Trophoblast cell (in vitro differentiated cells and primary cell): ENCODE measurements at regions not wholly inside any gene's neighbourhood (a gene's known extent, or its start where the extent isn't known, plus 50 kb on each side); places are given as distances from the start of the nearest gene placed in this dataset.

Experiments used
- DNase-seq, 2 donors: peaks; one replicate each; pipeline ENCODE4 v3.0.0-alpha.2; 2016
- H2AFZ ChIP-seq: 2 replicates; pipeline ENCODE4 v1.6.1; 2013; ENCODE audit warnings: low read length, moderate library complexity, mild to moderate bottlenecking; ENCODE audit not compliant: insufficient read depth, poor library complexity
- H2AK5ac ChIP-seq: 2 replicates; pipeline ENCODE4 v1.6.1; 2013; ENCODE audit warnings: mild to moderate bottlenecking, low read length
- H2BK120ac ChIP-seq: 2 replicates; pipeline ENCODE4 v1.6.1; 2013; ENCODE audit warnings: low read length, mild to moderate bottlenecking, moderate library complexity; ENCODE audit not compliant: insufficient read depth, poor library complexity
- H2BK12ac ChIP-seq: 2 replicates; pipeline ENCODE4 v1.6.1; 2013; ENCODE audit warnings: mild to moderate bottlenecking, low read length, moderate library complexity
- H2BK5ac ChIP-seq: 2 replicates; pipeline ENCODE4 v1.6.1; 2013; ENCODE audit warnings: low read length, low read depth, moderate library complexity, mild to moderate bottlenecking; ENCODE audit not compliant: poor library complexity
- H3K14ac ChIP-seq: 2 replicates; pipeline ENCODE4 v1.6.1; 2013; ENCODE audit warnings: mild to moderate bottlenecking, low read length
- H3K18ac ChIP-seq: 2 replicates; pipeline ENCODE4 v1.6.1; 2013; ENCODE audit warnings: mild to moderate bottlenecking, low read length
- H3K23ac ChIP-seq: 2 replicates; pipeline ENCODE4 v1.6.1; 2013; ENCODE audit warnings: low read length
- H3K27ac ChIP-seq: 2 replicates; pipeline ENCODE4 v1.5.1; 2013; ENCODE audit warnings: low read depth, mild to moderate bottlenecking, inconsistent platforms, low read length, moderate library complexity
- H3K27me3 ChIP-seq: 2 replicates; pipeline ENCODE4 v1.6.1; 2013; ENCODE audit warnings: inconsistent platforms, mild to moderate bottlenecking, low read length, moderate library complexity; ENCODE audit not compliant: insufficient read depth
- H3K36me3 ChIP-seq, 2 experiments: 1 replicate in 1 of 2; 2 replicates in 1 of 2; pipeline ENCODE4 v1.6.1; 2013; ENCODE audit warnings: low read length in 2 of 2, mild to moderate bottlenecking in 2 of 2, moderate library complexity in 1 of 2; ENCODE audit not compliant: insufficient read depth in 2 of 2, control insufficient read depth in 1 of 2
- H3K4ac ChIP-seq: 2 replicates; pipeline ENCODE4 v1.6.1; 2013; ENCODE audit warnings: low read depth, mild to moderate bottlenecking, low read length, moderate library complexity
- H3K4me1 ChIP-seq, 2 experiments: 1 replicate in 1 of 2; 2 replicates in 1 of 2; pipeline ENCODE4 v1.6.1; 2013; ENCODE audit warnings: low read length in 2 of 2, mild to moderate bottlenecking in 2 of 2, moderate library complexity in 1 of 2; ENCODE audit not compliant: insufficient read depth in 2 of 2, control insufficient read depth in 1 of 2
- H3K4me2 ChIP-seq: 2 replicates; pipeline ENCODE4 v1.6.1; 2013; ENCODE audit warnings: inconsistent platforms, mild to moderate bottlenecking, low read length, moderate library complexity
- H3K4me3 ChIP-seq: 2 replicates; pipeline ENCODE4 v1.5.1; 2013; ENCODE audit warnings: mild to moderate bottlenecking, low read depth, low read length, inconsistent platforms
- H3K79me1 ChIP-seq: one replicate; pipeline ENCODE4 v1.6.1; 2013; ENCODE audit warnings: low read length
- H3K79me2 ChIP-seq: 2 replicates; pipeline ENCODE4 v1.6.1; 2013; ENCODE audit warnings: low read length, mild to moderate bottlenecking; ENCODE audit not compliant: control insufficient read depth, insufficient read depth, poor library complexity
- H3K9ac ChIP-seq: 2 replicates; pipeline ENCODE4 v1.6.1; 2013; ENCODE audit warnings: mild to moderate bottlenecking, low read length
- H3K9me3 ChIP-seq: 2 replicates; pipeline ENCODE4 v1.6.1; 2013; ENCODE audit warnings: low read depth, mild to moderate bottlenecking, control low read depth, inconsistent platforms, low read length; ENCODE audit not compliant: insufficient read depth
- H4K12ac ChIP-seq: 2 replicates; pipeline ENCODE4 v1.6.1; 2013; ENCODE audit warnings: low read depth, mild to moderate bottlenecking, low read length, moderate library complexity
- H4K8ac ChIP-seq: 2 replicates; pipeline ENCODE4 v1.6.1; 2013; ENCODE audit warnings: low read depth, mild to moderate bottlenecking, low read length, moderate library complexity
- H4K91ac ChIP-seq: one replicate; pipeline ENCODE4 v1.6.1; 2013; ENCODE audit warnings: low read depth, mild to moderate bottlenecking, low read length, moderate library complexity
- WGBS: extraction: QIAGEN DNeasy Blood & Tissue Kit; methylation state at CpG from one replicate; pipeline ENCODE4 v1.1.7; 2013; ENCODE audit warnings: missing lambda C conversion rate; ENCODE audit not compliant: insufficient read length, insufficient coverage; ENCODE audit errors: extremely low coverage; 5-methylcytosine and 5-hydroxymethylcytosine counted together

DNA sequence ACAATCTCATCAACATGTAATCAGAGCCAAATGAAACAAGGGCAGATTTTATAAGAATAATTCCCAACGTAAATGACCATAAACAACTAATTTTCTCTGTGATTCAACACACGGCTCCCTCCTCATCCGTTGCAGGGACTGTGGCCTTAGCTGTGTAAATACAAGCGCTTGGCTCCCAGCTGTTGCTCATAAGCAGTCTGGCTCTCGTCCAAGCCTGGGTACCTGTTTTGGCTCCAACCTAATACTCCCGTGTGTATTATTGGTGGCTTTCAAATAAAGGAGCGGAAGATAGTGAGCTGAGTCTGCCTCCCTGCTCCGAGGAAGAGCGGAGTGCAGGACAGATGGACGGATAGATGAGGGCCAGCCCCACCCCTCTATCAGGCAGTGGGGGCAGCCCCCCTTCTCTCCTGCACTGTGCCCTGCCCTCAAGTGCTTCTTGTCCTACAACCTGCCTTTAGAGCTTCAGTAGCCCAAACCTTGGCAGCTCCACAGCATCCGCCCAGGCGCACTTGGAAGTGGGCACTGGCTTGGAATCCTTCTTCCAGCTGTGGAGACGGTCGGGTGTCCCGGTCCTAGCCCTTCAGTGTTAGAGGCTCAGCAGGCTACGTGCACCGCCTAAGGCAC lies 670.9 kb downstream of the BRD1 start:
- Histone ChIP-seq H3K79me1 (no peaks in the 10 kb centered on the region), H4K8ac (no peak overlapping the region), H3K4me3 (no peak overlapping the region), H3K14ac (no peak overlapping the region), H3K36me3 (no peaks in the 10 kb centered on the region), H4K12ac (no peak overlapping the region), H3K27me3 (no peaks in the 10 kb centered on the region), H2BK5ac (no peak overlapping the region), H4K91ac (no peak overlapping the region), H3K4me1 (peaks cover 5 to 6% of the 10 kb centered on the region in 2 experiments), H2BK120ac (no peak overlapping the region), H2AFZ (no peak overlapping the region), H3K18ac (no peak overlapping the region), H3K9me3 (peaks cover 1% of the 10 kb centered on the region), H3K23ac (no peak overlapping the region), H3K9ac (no peak overlapping the region), H3K27ac (no peak overlapping the region), H2AK5ac (no peak overlapping the region), H3K79me2 (no peaks in the 10 kb centered on the region), H2BK12ac (no peak overlapping the region), H3K4me2 (no peak overlapping the region), H3K4ac (no peak overlapping the region)
- DNase-seq, result no peak
- no CpG with 5 or more reads among the region's 17 CpGs for WGBS

DNA sequence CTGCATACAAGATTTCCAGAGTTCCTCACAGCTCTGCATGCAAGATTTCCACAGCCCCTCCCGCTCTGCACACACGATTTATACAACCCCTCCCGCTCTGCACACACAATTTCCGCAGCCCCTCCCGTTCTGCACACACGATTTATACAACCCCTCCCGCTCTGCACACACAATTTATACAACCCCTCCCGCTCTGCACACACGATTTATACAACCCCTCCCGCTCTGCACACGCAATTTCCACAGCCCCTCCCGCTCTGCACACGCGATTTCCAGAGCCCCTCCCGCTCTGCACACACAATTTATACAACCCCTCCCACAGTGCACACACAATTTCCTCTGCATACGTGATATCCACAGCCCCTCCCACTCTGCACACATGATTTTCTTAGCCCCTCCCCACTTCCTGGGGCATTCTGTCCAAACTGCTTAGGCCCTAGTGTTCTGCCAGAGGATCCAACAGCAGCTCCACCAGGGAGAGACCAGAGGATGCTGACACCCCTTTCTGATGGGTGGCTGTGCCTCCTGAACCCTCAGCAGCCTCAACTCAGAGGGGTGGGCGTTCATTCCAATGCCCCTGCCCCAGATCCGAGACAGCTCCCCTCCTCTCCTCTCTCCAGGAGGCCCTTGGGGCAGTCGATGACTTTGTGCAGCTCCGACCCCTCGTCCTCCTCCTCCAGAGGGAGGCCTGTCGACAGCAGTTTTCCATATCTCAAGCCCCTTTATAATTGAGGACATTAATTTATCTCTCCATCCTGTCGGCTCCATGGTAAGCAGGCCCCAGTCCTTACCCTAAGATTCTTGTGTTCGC lies 671.7 kb downstream of the BRD1 start:
- H3K4ac ChIP-seq, result no peak overlapping the region

DNA sequence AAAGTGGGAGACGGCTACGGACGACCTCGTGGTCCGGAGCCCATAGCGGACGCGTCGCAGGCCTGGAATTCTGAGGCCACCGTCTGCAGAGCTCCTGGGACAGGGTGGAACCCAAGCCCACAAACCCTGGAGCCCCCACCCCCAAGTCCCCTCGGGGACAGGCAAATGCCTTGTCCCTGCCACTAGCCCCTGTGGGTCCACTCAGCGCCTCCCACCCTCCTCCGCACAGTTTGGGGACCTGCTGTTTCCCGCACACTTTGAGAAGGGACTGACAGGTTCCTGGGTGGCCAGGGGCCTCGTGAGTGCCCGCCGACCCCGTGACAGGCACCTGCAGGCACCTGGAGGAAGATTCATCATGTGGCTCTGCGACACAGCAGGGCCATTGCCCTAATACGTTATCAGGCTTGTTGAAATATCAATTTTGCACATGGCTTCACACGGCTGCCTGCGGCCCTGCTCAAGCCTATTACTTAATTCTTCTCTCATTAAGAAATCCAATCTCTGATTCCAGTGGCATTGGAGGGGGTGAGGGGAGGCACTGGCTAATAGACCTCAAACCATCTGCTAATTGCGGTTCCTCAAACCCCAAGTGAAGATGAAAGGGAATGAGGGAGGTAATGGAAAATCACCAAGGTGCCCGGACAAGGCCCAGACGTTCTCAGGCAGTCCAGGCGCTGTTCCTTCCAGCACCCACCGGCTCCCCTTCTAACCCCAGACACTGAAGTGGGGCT lies 672.5 kb downstream of the BRD1 start:
- H4K8ac ChIP-seq, result no peak overlapping the region
- no peak overlapping the region for H2BK120ac ChIP-seq
- H4K91ac ChIP-seq, result no peak overlapping the region
- H3K23ac ChIP-seq, result no peak overlapping the region
- no peaks in the 10 kb centered on the region for H3K79me2 ChIP-seq
- H2BK12ac ChIP-seq, result no peak overlapping the region
- no peak for DNase-seq
- no peak overlapping the region for H3K4me3 ChIP-seq
- H3K4me1 ChIP-seq, result peaks cover 11 to 14% of the 10 kb centered on the region in 2 experiments
- no peak overlapping the region for H2AK5ac ChIP-seq
- H3K36me3 ChIP-seq, result no peaks in the 10 kb centered on the region
- H3K14ac ChIP-seq, result no peak overlapping the region
- H3K79me1 ChIP-seq, result no peaks in the 10 kb centered on the region
- H3K27me3 ChIP-seq, result no peaks in the 10 kb centered on the region
- no peak overlapping the region for H2BK5ac ChIP-seq
- no peak overlapping the region for H4K12ac ChIP-seq
- no peak overlapping the region for H2AFZ ChIP-seq
- H3K4me2 ChIP-seq, result no peak overlapping the region
- H3K18ac ChIP-seq, result no peak overlapping the region
- H3K27ac ChIP-seq, result no peak overlapping the region
- peaks cover 1% of the 10 kb centered on the region for H3K9me3 ChIP-seq
- WGBS, result no CpG with 5 or more reads among the region's 27 CpGs
- H3K4ac ChIP-seq, result no peak overlapping the region
- H3K9ac ChIP-seq, result no peak overlapping the region

More for the DNA sequence above, 671.7 kb downstream of the BRD1 start:
- no peak overlapping the region for H3K9ac ChIP-seq
- H3K36me3 ChIP-seq, result no peaks in the 10 kb centered on the region
- H4K8ac ChIP-seq, result no peak overlapping the region
- no peak overlapping the region for H3K27ac ChIP-seq
- H3K14ac ChIP-seq, result no peak overlapping the region
- no peak overlapping the region for H4K91ac ChIP-seq
- 100% methylated on average over 1 of the region's 24 CpGs for whole genome bisulfite sequencing
- no peak overlapping the region for H3K4me2 ChIP-seq
- no peak overlapping the region for H3K4me3 ChIP-seq
- H3K18ac ChIP-seq, result no peak overlapping the region
- H2BK120ac ChIP-seq, result no peak overlapping the region
- H2AFZ ChIP-seq, result no peak overlapping the region
- H3K9me3 ChIP-seq, result peaks cover 1% of the 10 kb centered on the region
- H4K12ac ChIP-seq, result no peak overlapping the region
- DNase-seq, result no peak
- no peak overlapping the region for H2BK5ac ChIP-seq
- H2BK12ac ChIP-seq, result no peak overlapping the region
- H3K79me1 ChIP-seq, result no peaks in the 10 kb centered on the region
- no peaks in the 10 kb centered on the region for H3K27me3 ChIP-seq
- no peak overlapping the region for H2AK5ac ChIP-seq
- no peaks in the 10 kb centered on the region for H3K79me2 ChIP-seq
- H3K23ac ChIP-seq, result no peak overlapping the region
- peaks cover 11 to 14% of the 10 kb centered on the region in 2 experiments for H3K4me1 ChIP-seq

DNA sequence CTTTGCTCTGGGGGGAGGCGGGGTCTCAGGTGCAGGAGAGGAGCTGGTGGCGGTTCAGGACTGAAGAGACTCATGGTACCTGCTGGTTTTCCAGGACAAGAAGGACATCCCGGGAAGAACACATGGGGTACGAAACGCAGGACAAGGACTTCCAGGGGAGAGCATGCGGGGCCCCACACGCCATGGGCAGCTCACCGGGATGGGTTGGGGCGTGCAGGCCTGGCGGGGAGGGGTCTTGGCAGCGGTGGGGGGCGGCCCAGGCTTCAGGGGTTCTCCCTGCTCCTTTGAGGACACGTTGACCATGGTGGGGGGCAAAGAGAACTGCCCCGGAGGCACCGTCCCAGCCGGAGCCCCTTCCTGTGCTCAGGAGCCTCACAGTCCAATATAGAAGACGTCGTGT lies 673.2 kb downstream of the BRD1 start:
- H2BK5ac ChIP-seq, result no peak overlapping the region
- no peak overlapping the region for H4K12ac ChIP-seq
- no peak overlapping the region for H3K4ac ChIP-seq
- H3K4me1 ChIP-seq, result peaks cover 14% of the 10 kb centered on the region in 2 experiments
- H3K14ac ChIP-seq, result no peak overlapping the region
- H3K9me3 ChIP-seq, result no peaks in the 10 kb centered on the region
- no peaks in the 10 kb centered on the region for H3K36me3 ChIP-seq
- no peak overlapping the region for H2AK5ac ChIP-seq
- H4K91ac ChIP-seq, result no peak overlapping the region
- no CpG with 5 or more reads among the region's 18 CpGs for WGBS
- no peak overlapping the region for H2BK120ac ChIP-seq
- H2BK12ac ChIP-seq, result no peak overlapping the region
- H3K4me3 ChIP-seq, result no peak overlapping the region
- no peak overlapping the region for H3K27ac ChIP-seq
- no peak overlapping the region for H4K8ac ChIP-seq
- no peaks in the 10 kb centered on the region for H3K27me3 ChIP-seq
- H3K18ac ChIP-seq, result no peak overlapping the region
- no peak overlapping the region for H3K4me2 ChIP-seq
- H3K79me1 ChIP-seq, result no peaks in the 10 kb centered on the region
- no peak for DNase-seq
- no peak overlapping the region for H3K23ac ChIP-seq
- no peak overlapping the region for H3K9ac ChIP-seq
- H2AFZ ChIP-seq, result no peak overlapping the region
- H3K79me2 ChIP-seq, result no peaks in the 10 kb centered on the region
